OCI-LY7 (cell line): ENCODE measurements at regions not wholly inside any gene's neighbourhood (a gene's known extent, or its start where the extent isn't known, plus 50 kb on each side); places are given as distances from the start of the nearest gene placed in this dataset.

ENCODE experiments used
- BruUV-seq: library from RNA; stranded (reverse); fragments of 400-500 nt; replicated peaks from 2 replicates; lab custom pipeline; 2021; lab: Mats Ljungman, UMichigan
- CTCF ChIA-PET: fragments of 300-600 bp; sonication (Branson Sonifier 250); formaldehyde crosslinking; loops from one replicate; lab custom pipeline; 2022; ENCODE audit warnings: antibody characterized with exemption; ENCODE audit not compliant: unreplicated experiment; lab: Charles Lee
- POLR2A ChIA-PET: fragments of 300-600 bp; sonication (Branson Sonifier 250); formaldehyde crosslinking; loops from one replicate; lab custom pipeline; 2022; ENCODE audit warnings: antibody characterized with exemption; lab: Charles Lee
- DNase-seq: peaks from one replicate; pipeline ENCODE4 v3.0.0-alpha.2; 2015; ENCODE audit warnings: low spot score
- H2AFZ ChIP-seq: fragments of 200-600 bp; sonication (generic), shearing (Covaris generic); 2 replicates; pipeline ENCODE4 v1.6.1; 2014; ENCODE audit warnings: mild to moderate bottlenecking, antibody characterized with exemption, low read length, moderate library complexity
- H3K27ac ChIP-seq: fragments of 200-600 bp; sonication (generic); 2 replicates; pipeline ENCODE4 v1.5.1; 2014; ENCODE audit warnings: mixed run types, low read depth, mild to moderate bottlenecking, moderate library complexity, low read length, inconsistent platforms; ENCODE audit not compliant: poor library complexity, severe bottlenecking
- H3K36me3 ChIP-seq: fragments of 200-600 bp; sonication (generic); 2 replicates; pipeline ENCODE4 v1.6.1; 2014; ENCODE audit warnings: mild to moderate bottlenecking, antibody characterized with exemption, low read length, moderate library complexity, mixed read lengths; ENCODE audit not compliant: insufficient read depth
- H3K4me1 ChIP-seq: fragments of 200-600 bp; sonication (generic); 2 replicates; pipeline ENCODE4 v1.5.1; 2014; ENCODE audit warnings: mild to moderate bottlenecking, low read length; ENCODE audit not compliant: insufficient read depth, poor library complexity, severe bottlenecking
- H3K4me2 ChIP-seq: fragments of 200-600 bp; sonication (generic); 2 replicates; pipeline ENCODE4 v1.6.1; 2014; ENCODE audit warnings: mild to moderate bottlenecking, low read length
- H3K4me3 ChIP-seq: fragments of 200-600 bp; sonication (generic); 2 replicates; pipeline ENCODE4 v1.5.1; 2014; ENCODE audit warnings: mild to moderate bottlenecking, low read depth, low read length; ENCODE audit not compliant: poor library complexity, severe bottlenecking
- H3K79me2 ChIP-seq: fragments of 200-600 bp; sonication (generic); 2 replicates; pipeline ENCODE4 v1.6.1; 2016; ENCODE audit warnings: low read depth, mild to moderate bottlenecking, low read length, moderate library complexity, mixed read lengths; ENCODE audit not compliant: insufficient read depth
- H3K9me2 ChIP-seq: fragments of 200-600 bp; sonication (generic); 2 replicates; pipeline ENCODE4 v1.6.1; 2016; ENCODE audit warnings: mild to moderate bottlenecking, low read length, mixed read lengths; ENCODE audit not compliant: insufficient read depth
- H3K9me3 ChIP-seq: fragments of 200-600 bp; sonication (generic); 2 replicates; pipeline ENCODE4 v1.6.1; 2014; ENCODE audit warnings: mild to moderate bottlenecking, mixed run types, low read length, mixed read lengths
- H4K20me1 ChIP-seq: fragments of 200-600 bp; sonication (generic); 2 replicates; pipeline ENCODE4 v1.6.1; 2014; ENCODE audit warnings: mild to moderate bottlenecking, antibody characterized with exemption, low read length, moderate library complexity, mixed read lengths; ENCODE audit not compliant: insufficient read depth
- CTCF ChIP-seq: fragments of 200-600 bp; sonication (generic); conservative IDR thresholded peaks from 2 replicates; pipeline ENCODE4 v1.5.1; 2014; ENCODE audit warnings: mild to moderate bottlenecking, antibody characterized with exemption, low read length, moderate library complexity, mixed read lengths
- EZH2phosphoT487 ChIP-seq: fragments of 200-600 bp; sonication (generic); IDR thresholded peaks from 2 replicates; pipeline ENCODE4 v1.6.1; 2018; ENCODE audit warnings: low read depth, borderline replicate concordance, mild to moderate bottlenecking, mixed run types, antibody characterized with exemption, low read length, moderate library complexity, mixed read lengths
- intact Hi-C: fragments of 100-400 bp; cut with micrococcal nuclease; formaldehyde crosslinking; loops from one replicate; pipeline ENCODE4 v1.10.0; 2022; ENCODE audit not compliant: unreplicated experiment

- H2AFZ ChIP-seq: no peak overlapping the region
- H3K4me3 ChIP-seq: no peak overlapping the region
- H3K9me3 ChIP-seq: no peaks in the 10 kb centered on the region
- no peak overlapping the region for H3K4me2 ChIP-seq
- BruUV-seq: no TSS peak
- no peak for DNase-seq
- ChIA-PET CTCF (no interaction called here), POLR2A (interaction anchor here (1.0 kb wide), 1 partner anchor 213 kb away, joined by 3 read pairs; no protein-coding TSS in a partner anchor)
- H4K20me1 ChIP-seq: no peaks in the 10 kb centered on the region
- no peak for TF ChIP-seq CTCF
- TF ChIP-seq EZH2phosphoT487: no peak
- H3K36me3 ChIP-seq: no peaks in the 10 kb centered on the region
- H3K27ac ChIP-seq: no peak overlapping the region
- H3K9me2 ChIP-seq: no peaks in the 10 kb centered on the region
- H3K79me2 ChIP-seq: no peaks in the 10 kb centered on the region
- no peaks in the 10 kb centered on the region for H3K4me1 ChIP-seq
- intact Hi-C loops: no loop called here
Measured at GRCh38 chr3:103494512-103494911, 1059.7 kb downstream of the ZPLD1 start.

- Histone ChIP-seq H3K9me3 (no peaks in the 10 kb centered on the region), H3K79me2 (no peaks in the 10 kb centered on the region), H3K4me3 (no peak overlapping the region), H2AFZ (no peak overlapping the region), H4K20me1 (no peaks in the 10 kb centered on the region), H3K9me2 (no peaks in the 10 kb centered on the region), H3K4me1 (no peaks in the 10 kb centered on the region), H3K4me2 (no peak overlapping the region), H3K36me3 (no peaks in the 10 kb centered on the region), H3K27ac (no peak overlapping the region)
- DNase-seq: no peak
- intact Hi-C loops: no loop called here
- no peak for TF ChIP-seq EZH2phosphoT487
- TF ChIP-seq CTCF: no peak
- ChIA-PET CTCF (no interaction called here), POLR2A (no interaction called here)
- BruUV-seq: no TSS peak
Measured at GRCh38 chr3:103495186-103495585, 1060.4 kb downstream of the ZPLD1 start.

- Histone ChIP-seq H3K4me3 (no peak overlapping the region), H3K27ac (no peak overlapping the region), H3K4me2 (no peak overlapping the region), H3K79me2 (no peaks in the 10 kb centered on the region), H2AFZ (no peak overlapping the region), H3K36me3 (no peaks in the 10 kb centered on the region), H3K9me2 (no peaks in the 10 kb centered on the region), H3K4me1 (no peaks in the 10 kb centered on the region), H4K20me1 (no peaks in the 10 kb centered on the region), H3K9me3 (no peaks in the 10 kb centered on the region)
- BruUV-seq: no TSS peak
- ChIA-PET CTCF (no interaction called here), POLR2A (no interaction called here)
- no peak for DNase-seq
- TF ChIP-seq CTCF (no peak), EZH2phosphoT487 (no peak)
- intact Hi-C loops: no loop called here
Measured at GRCh38 chr3:103499132-103499900, 1064.5 kb downstream of the ZPLD1 start.
